ENCODE measurements at regions not wholly inside any gene's neighbourhood (a gene's known extent, or its start where the extent isn't known, plus 50 kb on each side); places are given as distances from the start of the nearest gene placed in this dataset.

DNA sequence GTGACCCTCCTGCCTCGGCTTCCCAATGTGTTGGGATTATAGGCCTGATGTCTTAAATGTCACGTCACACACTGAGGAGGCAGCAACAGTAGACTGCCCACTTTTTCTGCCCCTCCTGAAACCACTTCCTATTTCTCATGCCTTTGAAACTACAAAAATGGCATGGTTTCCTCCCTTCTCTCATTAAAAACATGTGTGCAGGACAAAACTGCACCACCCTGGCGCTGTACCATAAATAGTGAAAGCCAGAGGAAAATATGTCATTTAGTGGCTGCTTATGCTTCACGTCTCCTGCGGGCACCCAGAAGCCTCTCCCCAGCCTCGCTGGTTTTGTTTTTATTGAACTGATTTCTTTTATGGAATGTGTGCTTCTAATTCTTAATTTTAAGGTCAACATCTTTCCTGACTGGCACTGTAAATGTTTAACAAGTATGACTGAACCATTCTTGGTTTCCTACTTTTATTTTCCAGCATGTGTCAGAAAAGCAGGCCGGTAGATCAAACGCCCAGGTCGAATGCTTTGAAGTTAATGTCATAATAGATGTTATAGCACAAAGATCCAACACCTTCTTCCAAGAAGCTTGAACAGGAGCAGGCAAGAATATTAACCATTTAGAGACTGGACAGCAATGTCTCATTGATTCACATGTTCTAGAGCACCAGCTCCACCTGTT is 59.6 kb upstream of the C1orf87 start:
- Histone ChIP-seq H4K20me1 (ENCODE audit: insufficient read depth) (no peaks in the 10 kb centered on the region), H3K27ac (no peak overlapping the region), H3K4me1 (ENCODE audit: low read depth, poor library complexity, severe bottlenecking) (no peaks in the 10 kb centered on the region), H2AFZ (ENCODE audit: low read depth) (no peak overlapping the region), H3K36me3 (ENCODE audit: insufficient read depth) (no peaks in the 10 kb centered on the region), H3K4me2 (no peak overlapping the region), H3K4me3 (IDR thresholded peaks at IDR 0.05; ENCODE audit: insufficient read depth, low read depth, low read length) (no peak overlapping the region), H3K9ac (no peak overlapping the region), H3K79me2 (ENCODE audit: insufficient read depth, low read depth) (no peaks in the 10 kb centered on the region), H3K27me3 (ENCODE audit: insufficient read depth, low read depth) (no peaks in the 10 kb centered on the region)
- TF ChIP-seq, protein P1, sequence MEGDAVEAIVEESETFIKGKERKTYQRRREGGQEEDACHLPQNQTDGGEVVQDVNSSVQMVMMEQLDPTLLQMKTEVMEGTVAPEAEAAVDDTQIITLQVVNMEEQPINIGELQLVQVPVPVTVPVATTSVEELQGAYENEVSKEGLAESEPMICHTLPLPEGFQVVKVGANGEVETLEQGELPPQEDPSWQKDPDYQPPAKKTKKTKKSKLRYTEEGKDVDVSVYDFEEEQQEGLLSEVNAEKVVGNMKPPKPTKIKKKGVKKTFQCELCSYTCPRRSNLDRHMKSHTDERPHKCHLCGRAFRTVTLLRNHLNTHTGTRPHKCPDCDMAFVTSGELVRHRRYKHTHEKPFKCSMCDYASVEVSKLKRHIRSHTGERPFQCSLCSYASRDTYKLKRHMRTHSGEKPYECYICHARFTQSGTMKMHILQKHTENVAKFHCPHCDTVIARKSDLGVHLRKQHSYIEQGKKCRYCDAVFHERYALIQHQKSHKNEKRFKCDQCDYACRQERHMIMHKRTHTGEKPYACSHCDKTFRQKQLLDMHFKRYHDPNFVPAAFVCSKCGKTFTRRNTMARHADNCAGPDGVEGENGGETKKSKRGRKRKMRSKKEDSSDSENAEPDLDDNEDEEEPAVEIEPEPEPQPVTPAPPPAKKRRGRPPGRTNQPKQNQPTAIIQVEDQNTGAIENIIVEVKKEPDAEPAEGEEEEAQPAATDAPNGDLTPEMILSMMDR (conservative IDR thresholded peaks at IDR 0.05; ENCODE audit: low read depth, low read length): no peak

DNA sequence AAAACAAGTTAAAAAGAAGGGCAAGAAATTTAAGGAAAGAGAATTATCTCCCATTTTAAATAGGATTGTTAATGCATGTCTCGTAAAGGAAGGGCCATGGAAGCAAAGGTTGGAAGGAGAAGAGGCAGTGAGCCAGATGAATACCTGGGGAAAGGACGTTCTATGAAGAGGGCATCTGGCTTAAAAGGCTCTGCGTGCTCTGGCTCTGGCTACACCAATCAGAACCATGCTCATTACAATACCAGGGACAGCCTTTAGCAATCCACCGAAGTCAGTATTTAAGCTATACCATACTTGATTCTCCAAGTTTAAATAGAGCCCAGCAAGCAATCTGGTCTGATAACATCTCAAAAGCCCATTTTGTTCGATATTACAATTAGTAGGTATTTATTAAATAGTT is 58.5 kb upstream of the C1orf87 start:
- Histone ChIP-seq H3K36me3 (ENCODE audit: insufficient read depth) (no peaks in the 10 kb centered on the region), H3K4me1 (ENCODE audit: low read depth, poor library complexity, severe bottlenecking) (no peaks in the 10 kb centered on the region), H3K4me2 (no peak overlapping the region), H3K79me2 (ENCODE audit: insufficient read depth, low read depth) (no peaks in the 10 kb centered on the region), H3K9ac (no peak overlapping the region), H3K27ac (no peak overlapping the region), H3K27me3 (ENCODE audit: insufficient read depth, low read depth) (no peaks in the 10 kb centered on the region), H3K4me3 (IDR thresholded peaks at IDR 0.05; ENCODE audit: insufficient read depth, low read depth, low read length) (no peak overlapping the region), H2AFZ (ENCODE audit: low read depth) (no peak overlapping the region), H4K20me1 (ENCODE audit: insufficient read depth) (no peaks in the 10 kb centered on the region)
- TF ChIP-seq, protein P1 (conservative IDR thresholded peaks at IDR 0.05; ENCODE audit: low read depth, low read length): no peak

DNA sequence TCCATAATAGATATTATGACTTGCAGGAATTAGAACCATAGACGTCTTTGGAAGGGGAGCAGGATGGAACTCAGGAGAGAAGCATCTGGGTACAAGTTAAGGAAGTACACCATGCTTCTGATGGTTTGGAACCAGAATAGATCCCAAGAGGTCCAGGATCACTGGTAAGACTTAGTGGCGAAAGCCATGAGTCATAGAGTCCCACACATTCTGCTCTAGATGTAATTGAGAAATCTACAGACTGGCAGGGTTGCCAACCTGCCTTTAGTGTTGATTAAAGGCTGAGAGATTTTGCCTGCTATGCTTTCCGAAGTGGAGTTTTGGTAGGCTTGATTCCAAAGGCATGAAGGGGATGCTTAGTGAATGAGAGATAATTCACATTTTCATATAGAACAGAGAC is 57.1 kb upstream of the C1orf87 start:
- TF ChIP-seq, protein P1 (conservative IDR thresholded peaks at IDR 0.05; ENCODE audit: low read depth, low read length): no peak
- H3K4me2 ChIP-seq: no peak overlapping the region
- H3K79me2 ChIP-seq (ENCODE audit: insufficient read depth, low read depth): no peaks in the 10 kb centered on the region

DNA sequence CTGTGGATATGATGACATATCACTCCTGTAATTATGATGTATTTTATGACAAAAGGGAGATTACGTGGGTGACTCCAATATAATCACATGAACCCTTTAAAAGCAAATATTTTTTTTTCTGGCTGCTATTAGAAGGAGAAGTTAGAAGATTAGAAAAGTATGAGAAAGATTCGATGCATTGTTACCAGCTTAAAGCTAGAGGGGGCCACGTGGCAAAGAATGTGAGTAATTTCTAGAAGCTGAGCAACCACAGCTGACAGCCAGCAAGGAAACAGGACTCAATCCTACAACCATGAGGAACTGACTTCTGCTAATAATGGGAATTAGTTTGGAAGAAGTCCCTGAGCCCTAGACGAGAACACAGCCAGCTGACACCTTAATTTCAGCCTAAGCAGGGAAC is 56.3 kb upstream of the C1orf87 start:
- Histone ChIP-seq H3K4me2 (no peak overlapping the region), H2AFZ (ENCODE audit: low read depth) (no peak overlapping the region), H3K4me3 (IDR thresholded peaks at IDR 0.05; ENCODE audit: insufficient read depth, low read depth, low read length) (no peak overlapping the region), H3K9ac (no peak overlapping the region), H3K79me2 (ENCODE audit: insufficient read depth, low read depth) (no peaks in the 10 kb centered on the region), H3K27ac (no peak overlapping the region), H3K4me1 (ENCODE audit: low read depth, poor library complexity, severe bottlenecking) (no peaks in the 10 kb centered on the region), H4K20me1 (ENCODE audit: insufficient read depth) (no peaks in the 10 kb centered on the region), H3K36me3 (ENCODE audit: insufficient read depth) (no peaks in the 10 kb centered on the region), H3K27me3 (ENCODE audit: insufficient read depth, low read depth) (no peaks in the 10 kb centered on the region)
- TF ChIP-seq, protein P1 (conservative IDR thresholded peaks at IDR 0.05; ENCODE audit: low read depth, low read length): no peak

More for the DNA sequence above, 57.1 kb upstream of the C1orf87 start:
- Histone ChIP-seq H4K20me1 (ENCODE audit: insufficient read depth) (no peaks in the 10 kb centered on the region), H3K27me3 (ENCODE audit: insufficient read depth, low read depth) (no peaks in the 10 kb centered on the region), H3K27ac (no peak overlapping the region), H3K36me3 (ENCODE audit: insufficient read depth) (no peaks in the 10 kb centered on the region), H3K4me1 (ENCODE audit: low read depth, poor library complexity, severe bottlenecking) (no peaks in the 10 kb centered on the region), H3K9ac (no peak overlapping the region), H3K4me3 (IDR thresholded peaks at IDR 0.05; ENCODE audit: insufficient read depth, low read depth, low read length) (no peak overlapping the region), H2AFZ (ENCODE audit: low read depth) (no peak overlapping the region)
